OCI-LY7 (cell line): ENCODE measurements at regions not wholly inside any gene's neighbourhood (a gene's known extent, or its start where the extent isn't known, plus 50 kb on each side); places are given as distances from the start of the nearest gene placed in this dataset.

Experiments
- EZH2phosphoT487 ChIP-seq: fragments of 200-600 bp; sonication (generic); IDR thresholded peaks from 2 replicates; pipeline ENCODE4 v1.6.1; 2018; ENCODE audit warnings: low read depth, borderline replicate concordance, mild to moderate bottlenecking, mixed run types, antibody characterized with exemption, low read length, moderate library complexity, mixed read lengths
- TF ChIP-seq, protein P1 (sequence below): fragments of 200-600 bp; sonication (generic); conservative IDR thresholded peaks from 2 replicates; pipeline ENCODE4 v1.5.1; 2014; ENCODE audit warnings: mild to moderate bottlenecking, antibody characterized with exemption, low read length, moderate library complexity, mixed read lengths

- TF ChIP-seq, protein P1, sequence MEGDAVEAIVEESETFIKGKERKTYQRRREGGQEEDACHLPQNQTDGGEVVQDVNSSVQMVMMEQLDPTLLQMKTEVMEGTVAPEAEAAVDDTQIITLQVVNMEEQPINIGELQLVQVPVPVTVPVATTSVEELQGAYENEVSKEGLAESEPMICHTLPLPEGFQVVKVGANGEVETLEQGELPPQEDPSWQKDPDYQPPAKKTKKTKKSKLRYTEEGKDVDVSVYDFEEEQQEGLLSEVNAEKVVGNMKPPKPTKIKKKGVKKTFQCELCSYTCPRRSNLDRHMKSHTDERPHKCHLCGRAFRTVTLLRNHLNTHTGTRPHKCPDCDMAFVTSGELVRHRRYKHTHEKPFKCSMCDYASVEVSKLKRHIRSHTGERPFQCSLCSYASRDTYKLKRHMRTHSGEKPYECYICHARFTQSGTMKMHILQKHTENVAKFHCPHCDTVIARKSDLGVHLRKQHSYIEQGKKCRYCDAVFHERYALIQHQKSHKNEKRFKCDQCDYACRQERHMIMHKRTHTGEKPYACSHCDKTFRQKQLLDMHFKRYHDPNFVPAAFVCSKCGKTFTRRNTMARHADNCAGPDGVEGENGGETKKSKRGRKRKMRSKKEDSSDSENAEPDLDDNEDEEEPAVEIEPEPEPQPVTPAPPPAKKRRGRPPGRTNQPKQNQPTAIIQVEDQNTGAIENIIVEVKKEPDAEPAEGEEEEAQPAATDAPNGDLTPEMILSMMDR, result no peak
- TF ChIP-seq EZH2phosphoT487, result no peak
These were observed 185.4 kb upstream of the B3GAT1 start for GRCh38 chr11:134597452-134597851.
